Left hindlimb (tissue), 1 donor: ENCODE measurements at regions not wholly inside any gene's neighbourhood (a gene's known extent, or its start where the extent isn't known, plus 50 kb on each side); places are given as distances from the start of the nearest gene placed in this dataset.

Experiments
- DNase-seq: peaks from one replicate; pipeline ENCODE4 v3.0.0-alpha.2; 2018

- no peak for DNase-seq
Observed at GRCh38 chr7:22655781-22656180, 71.2 kb upstream of the IL6 start.

- DNase-seq: no peak
Observed at GRCh38 chr7:22654831-22655230, 72.2 kb upstream of the IL6 start.

- no peak for DNase-seq
Observed at GRCh38 chr7:22653951-22654350, 73.0 kb upstream of the IL6 start.

- no peak for DNase-seq
Observed at GRCh38 chr7:22651534-22652243, 75.3 kb upstream of the IL6 start.

GRCh38 chr7:22651036-22651435, 76.0 kb upstream of the IL6 start:
- no peak for DNase-seq

GRCh38 chr7:22649686-22650085, 77.3 kb upstream of the IL6 start:
- DNase-seq: no peak

GRCh38 chr7:22647451-22648257, 79.3 kb upstream of the IL6 start:
- DNase-seq: no peak

- no peak for DNase-seq
Observed at GRCh38 chr7:22645418-22646181, 81.4 kb upstream of the IL6 start.

- no peak for DNase-seq
Observed at GRCh38 chr7:22642454-22642853, 84.5 kb upstream of the IL6 start.

GRCh38 chr7:22640269-22640668, 86.7 kb upstream of the IL6 start:
- no peak for DNase-seq

GRCh38 chr7:22639396-22639795, 87.6 kb upstream of the IL6 start:
- no peak for DNase-seq

- DNase-seq: no peak
Observed at GRCh38 chr7:22635349-22635748, 91.7 kb upstream of the IL6 start.

- no peak for DNase-seq
Observed at GRCh38 chr7:22633954-22634474, 93.0 kb upstream of the IL6 start.

GRCh38 chr7:22633286-22633953, 93.6 kb upstream of the IL6 start:
- no peak for DNase-seq

GRCh38 chr7:22632674-22633073, 94.3 kb upstream of the IL6 start:
- no peak for DNase-seq

GRCh38 chr7:22631730-22632129, 95.3 kb upstream of the IL6 start:
- DNase-seq: no peak

- DNase-seq: no peak
Observed at GRCh38 chr7:22630069-22630468, 96.9 kb upstream of the IL6 start.

- no peak for DNase-seq
Observed at GRCh38 chr7:22629056-22629455, 97.9 kb upstream of the IL6 start.

GRCh38 chr7:22628112-22628511, 98.9 kb upstream of the IL6 start:
- DNase-seq: no peak

- DNase-seq: no peak
Observed at GRCh38 chr7:22627136-22627535, 99.9 kb upstream of the IL6 start.

GRCh38 chr7:22625251-22625650, 101.7 kb upstream of the IL6 start:
- DNase-seq: no peak

GRCh38 chr7:22624781-22625180, 102.2 kb upstream of the IL6 start:
- no peak for DNase-seq
